Brain pericyte (primary cell): ENCODE measurements at regions not wholly inside any gene's neighbourhood (a gene's known extent, or its start where the extent isn't known, plus 50 kb on each side); places are given as distances from the start of the nearest gene placed in this dataset.
"Not testable (repeated sequence)": the region's sequence is repeated elsewhere in the genome, so short reads cannot be mapped to it uniquely, and the experiment has no call there.

ENCODE experiments used
- DNase-seq: peaks from one replicate; pipeline ENCODE4 v3.0.0-alpha.2; 2012; ENCODE audit warnings: low read depth, low spot score

DNA sequence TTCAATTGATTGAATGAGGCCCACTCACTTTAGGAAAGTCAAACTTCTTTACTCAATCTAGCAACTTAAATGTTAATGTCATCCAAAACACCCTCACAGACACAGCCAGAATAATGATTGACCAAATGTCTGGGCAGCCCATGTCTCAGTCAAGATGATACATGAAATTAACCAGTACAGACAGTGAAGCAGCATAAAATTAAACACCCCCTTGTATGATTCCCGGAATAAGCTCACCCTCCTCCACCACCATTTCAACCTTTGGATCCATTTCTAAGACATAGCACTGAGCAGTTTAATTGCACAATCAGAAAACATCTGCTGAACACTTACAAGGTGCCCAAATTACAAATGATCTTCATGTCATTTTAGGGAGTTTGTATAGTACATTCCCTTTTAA, 570.7 kb upstream of the ID2 start:
- DNase-seq = no peak

DNA sequence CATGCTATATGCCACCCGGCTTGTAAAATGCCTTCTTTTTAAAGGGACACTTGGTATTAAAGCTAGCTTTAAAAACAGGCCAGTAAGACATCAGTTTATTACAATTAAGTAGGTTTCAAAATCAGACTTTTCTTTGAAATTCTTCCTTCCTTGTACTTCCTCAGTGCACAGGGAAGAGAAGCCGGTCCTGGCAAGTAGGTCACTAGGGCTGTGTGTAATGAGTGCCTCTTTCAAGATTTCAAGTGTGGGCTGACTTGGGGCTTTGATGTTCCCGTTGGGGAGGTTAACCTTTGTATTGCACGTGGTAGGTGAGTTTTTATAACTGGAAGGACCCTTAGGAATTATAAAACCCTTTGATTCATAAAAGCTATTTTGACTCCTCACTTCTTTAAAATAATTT, 566.4 kb upstream of the ID2 start:
- DNase-seq = no peak

DNA sequence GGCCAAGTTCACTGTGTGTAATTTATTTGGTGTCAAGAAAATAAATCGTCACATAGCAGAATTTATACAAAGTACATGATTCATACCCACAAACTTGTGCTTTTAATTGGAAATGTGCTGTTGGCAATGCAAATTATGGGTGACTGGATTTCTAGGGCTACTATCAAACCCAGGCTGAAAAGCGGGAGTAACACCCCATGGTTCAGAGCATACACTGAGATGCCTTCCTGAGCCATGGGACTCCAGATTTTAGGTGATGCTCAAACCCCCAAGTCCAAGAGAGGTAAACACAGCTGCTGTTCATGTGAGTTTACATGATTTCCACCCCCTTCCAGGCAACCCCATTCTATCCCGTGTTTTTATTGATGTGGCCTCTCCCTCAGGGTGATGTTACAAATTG, 565.9 kb upstream of the ID2 start:
- no peak for DNase-seq

DNA sequence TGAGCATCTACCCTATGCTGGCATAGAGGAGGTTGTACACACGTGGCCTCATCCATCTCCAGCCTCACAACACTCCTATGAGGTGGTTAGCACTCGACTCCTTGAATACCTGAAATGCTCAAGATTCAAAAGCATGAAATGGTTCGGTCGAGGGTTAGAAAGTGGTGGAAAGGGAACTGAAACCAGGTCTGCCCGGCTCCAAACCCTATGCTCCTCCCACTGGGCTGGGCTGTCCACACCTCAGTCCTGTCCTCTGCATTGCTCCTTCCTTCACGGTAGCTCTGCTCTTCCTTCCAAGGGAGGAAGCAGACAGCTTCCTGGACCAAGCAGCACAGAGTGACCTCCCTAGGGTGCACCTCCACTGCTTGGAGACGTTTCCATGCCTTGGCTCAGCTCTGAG, 565.2 kb upstream of the ID2 start:
- DNase-seq = no peak

DNA sequence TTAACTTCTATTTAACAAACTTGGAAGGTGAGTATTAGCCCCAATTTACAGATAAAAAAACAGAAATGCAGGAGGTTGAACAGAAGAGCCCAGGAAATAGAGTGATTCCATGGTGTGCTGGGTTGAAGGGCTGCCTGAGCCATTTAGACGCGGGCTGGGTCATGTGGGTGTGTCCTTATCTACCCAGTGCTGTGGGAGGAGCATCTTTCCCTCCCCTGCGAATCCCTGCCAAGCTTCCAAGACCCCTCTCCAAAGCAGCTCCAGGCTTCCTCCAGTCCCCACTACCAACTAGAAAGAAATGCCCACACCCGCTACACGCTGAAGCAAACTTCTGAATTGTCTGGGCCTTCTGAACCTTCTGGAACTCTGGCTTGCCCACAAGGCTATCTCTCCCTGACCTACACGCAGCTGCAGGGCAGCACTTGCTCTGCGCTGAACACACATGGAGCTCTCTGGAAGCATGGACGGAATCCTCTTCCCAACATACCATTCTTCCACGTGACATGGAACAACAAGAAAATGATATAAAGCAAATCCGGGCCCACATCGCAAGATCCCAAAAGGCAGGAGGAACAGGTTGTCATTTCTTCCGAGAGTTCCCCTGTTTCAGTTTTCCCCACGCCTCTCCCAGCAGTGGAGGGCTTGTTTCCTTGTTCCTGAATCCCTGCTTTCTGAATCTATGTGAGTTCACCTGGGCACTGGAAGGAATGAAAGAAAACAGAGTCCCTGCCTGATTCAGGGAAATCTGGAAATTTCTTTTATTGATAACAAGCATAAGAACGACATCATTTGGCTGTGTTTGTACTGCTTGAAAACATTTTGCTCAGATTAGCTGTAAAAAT, 562.7 kb upstream of the ID2 start:
- DNase-seq = no peak

DNA sequence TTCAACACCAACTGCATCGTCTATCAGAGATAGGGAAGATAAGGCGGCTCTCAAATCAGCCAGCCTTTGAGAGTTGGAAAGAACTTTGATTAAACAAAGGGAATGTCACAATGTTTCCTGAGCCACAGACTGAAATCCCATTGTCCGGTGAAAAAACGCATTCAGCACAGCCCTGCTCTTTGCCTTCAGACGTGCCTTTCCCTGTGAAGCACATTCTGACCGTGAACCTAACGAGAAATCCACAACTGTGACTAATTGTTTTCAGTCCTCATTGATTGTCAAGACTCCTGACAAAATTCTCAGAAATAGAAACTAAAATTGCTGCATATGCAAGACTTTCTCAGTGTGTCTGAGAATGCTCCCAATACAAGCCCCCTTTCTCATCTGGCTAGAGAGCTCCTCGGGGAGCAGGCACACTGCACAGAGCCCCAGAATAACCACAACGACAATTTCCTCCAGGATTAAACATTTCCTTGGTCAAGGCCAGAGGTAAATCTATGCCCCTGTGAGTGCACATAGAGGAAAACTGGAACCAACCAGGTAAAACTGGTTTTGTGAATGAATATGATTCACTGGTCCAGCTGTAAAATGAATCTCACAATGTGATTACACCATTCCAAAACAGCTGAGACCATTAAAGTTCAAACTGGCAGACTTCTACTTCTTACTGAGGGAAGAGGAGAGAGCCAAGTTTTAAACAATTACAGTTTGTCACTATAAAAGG, 561.9 kb upstream of the ID2 start:
- DNase-seq = no peak

DNA sequence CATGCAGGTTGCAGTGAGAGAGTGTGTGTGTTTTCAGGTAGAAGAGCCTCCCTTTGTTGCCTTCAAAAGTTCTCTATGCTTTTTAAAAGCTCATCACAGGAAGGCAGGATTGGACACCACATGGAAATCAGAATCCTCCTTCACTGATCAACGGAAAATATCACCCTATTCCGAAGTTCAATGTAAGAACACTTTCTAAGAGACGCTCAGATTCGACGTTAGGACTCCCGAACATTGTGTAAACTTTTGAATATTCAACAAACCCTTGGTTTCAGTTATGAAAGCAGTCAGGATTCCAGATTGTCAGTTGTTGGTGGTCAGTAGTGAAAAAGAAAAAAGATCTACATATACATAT, 561.4 kb upstream of the ID2 start:
- DNase-seq = no peak

DNA sequence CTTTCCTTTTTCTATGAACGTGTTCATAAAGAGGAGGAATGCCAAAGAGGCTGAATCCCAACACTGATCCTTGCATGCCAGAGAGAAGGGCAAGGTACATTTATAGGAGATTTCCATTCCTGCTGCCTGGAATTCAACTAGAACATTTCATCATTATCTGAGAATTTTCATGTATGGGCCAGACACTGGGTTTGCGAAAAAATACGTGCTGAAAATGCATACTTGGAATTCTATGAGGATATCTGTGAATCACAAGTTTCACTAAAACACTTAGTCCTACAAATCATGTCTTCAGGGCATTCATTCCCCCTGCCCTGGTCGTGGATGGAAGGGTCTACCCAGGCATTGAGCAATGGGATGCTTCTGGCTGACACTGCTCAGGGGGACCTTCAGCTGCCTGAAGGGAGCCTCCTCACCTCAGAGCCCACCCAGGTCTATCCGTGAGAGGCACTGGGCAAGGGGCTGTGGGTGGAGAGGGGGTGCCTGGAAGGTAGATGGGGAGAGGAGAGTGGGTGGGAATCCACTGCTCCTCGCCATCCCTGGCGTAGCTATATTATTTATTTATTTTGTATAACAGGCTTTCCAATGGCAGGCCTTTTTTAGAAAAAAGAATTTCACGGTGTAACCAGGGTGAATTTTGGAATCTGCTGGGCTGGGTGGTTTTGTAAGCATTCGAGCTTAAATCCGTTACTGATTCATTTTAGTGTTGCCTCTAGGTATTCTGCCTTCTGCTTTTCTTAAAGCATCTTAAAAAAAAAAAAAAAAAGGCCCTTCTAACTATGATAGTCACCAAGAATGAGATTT, 560.6 kb upstream of the ID2 start:
- DNase-seq = no peak

DNA sequence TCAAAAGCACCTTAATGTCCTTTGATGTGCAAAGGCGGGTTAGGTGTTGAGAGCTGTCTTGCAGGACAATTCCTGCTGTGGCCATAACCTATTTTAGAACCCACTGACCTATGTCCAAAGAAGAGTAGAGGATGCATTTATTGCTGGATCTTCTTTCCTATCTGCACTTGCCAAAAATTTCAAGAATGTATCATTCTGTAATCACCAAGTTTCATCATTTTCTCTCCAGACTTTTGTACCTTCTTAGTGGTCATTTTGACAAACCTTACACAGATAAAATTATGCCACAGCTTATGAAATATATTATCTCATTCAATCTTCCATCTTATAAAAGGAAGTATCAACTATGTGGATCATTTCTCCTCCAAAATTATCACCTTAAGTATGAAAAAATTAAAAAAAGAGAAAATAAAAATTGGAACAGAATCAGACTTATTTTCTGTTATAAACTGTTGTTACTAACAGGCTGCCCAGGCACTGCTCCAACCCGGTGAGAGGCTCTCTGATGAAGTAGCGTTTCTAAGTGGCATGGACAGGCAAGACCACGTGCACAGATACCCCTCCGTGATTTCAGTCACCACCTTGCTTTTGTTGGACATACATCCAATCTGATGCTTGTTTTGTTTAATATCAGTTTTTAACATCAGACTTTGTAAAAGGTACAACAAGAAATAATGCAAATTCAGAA, 559.9 kb upstream of the ID2 start:
- DNase-seq = no peak

DNA sequence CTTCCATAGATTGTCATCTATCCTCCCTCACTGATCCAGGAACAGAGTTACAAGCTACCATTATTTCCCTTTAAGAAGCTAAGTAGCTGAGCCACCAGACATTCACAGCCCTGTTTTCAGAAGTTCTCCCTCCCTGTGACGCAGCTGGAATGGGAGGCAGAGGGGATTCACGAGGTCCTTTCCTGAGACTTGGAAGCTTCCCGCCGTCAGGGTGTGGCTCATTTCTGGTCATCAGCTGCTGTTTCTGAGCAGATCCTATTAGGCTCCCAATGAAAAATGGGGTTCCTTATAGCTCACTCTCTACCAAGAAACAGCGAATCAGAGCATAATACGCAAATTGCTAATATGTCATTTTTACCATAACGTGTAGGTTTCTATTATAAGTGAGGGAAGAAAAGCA, 559.3 kb upstream of the ID2 start:
- DNase-seq = no peak

DNA sequence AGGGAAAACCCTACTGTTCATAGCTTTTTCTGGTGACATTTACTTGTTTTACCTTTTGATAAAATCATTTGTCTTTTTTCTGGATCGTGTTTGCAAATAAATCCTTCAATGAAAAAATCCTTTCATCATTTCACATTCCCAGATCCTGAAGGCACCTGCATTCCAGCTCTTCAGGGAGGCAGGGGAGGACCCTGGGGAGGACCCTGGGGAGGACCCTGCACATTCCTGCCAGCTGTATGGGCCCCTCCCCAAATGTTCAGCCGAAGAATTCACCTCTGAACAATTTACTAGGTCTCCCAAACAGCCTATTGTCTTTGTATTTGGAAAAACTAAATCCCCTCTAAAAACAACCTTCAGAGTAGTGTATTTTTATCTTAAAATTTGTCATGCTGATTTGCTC, 558.4 kb upstream of the ID2 start:
- DNase-seq = no peak

DNA sequence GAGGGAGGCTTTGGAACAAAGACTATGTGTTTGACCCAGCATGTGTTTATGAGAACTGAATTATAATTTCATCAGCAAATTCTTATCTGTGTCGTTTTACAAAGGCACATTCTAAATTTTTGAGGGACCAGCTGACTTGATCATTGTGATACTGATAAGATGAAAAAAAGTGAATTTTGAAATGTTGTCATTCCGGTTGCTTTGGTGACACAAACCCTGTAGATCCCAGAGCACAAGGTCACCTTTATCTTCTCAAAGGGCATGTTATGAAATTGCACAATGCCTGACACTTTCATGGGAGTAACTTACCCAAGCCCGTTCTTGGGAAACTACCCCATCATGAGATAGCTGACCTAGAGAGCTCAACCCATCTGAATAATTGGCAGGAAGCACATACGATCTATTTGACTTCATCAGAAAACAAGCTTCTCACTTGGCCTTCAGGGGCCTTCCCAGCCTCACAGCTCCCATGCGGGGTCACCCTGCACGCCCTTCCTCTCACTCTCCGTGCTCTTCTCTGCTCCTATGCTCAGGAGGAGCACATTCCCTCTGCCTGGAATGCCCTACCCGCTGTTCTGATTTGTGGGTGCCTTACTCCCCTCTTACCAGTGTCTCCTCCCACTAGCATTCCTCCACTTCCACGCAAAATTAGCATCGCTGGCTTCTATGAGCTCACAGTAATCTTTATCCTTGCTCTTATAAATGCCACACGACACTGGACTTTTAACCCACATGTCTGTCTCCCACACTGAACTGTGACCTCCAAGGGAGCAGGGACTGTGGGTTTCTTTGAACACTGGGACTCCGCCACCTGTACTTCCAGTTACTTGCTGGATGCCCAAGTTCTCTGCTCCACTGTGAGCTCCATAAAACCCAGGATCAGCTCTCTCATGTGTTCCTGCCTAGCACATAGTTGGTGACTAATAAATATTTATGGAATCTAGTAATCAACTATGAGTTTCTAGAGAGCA, 555.8 kb upstream of the ID2 start:
- DNase-seq = no peak

DNA sequence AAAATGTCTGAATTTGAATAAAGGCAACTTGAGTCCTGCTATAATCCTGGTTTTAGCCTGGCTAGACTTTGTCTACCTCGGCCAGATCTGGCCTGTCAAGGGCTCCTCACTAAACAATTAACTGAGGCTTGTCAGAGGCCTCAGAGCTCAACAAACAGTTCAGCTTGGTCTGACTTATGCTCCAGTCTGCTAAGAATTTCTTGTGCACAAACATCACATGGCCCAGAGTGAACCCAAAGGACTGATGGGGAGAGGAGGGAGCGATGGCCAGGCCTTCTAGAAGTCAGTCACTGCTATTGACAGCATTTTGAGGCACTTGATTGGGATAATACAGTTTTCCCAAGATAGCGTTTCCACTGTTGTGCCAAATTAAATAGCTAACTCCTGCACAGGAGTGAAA, 555.1 kb upstream of the ID2 start:
- no peak for DNase-seq

DNA sequence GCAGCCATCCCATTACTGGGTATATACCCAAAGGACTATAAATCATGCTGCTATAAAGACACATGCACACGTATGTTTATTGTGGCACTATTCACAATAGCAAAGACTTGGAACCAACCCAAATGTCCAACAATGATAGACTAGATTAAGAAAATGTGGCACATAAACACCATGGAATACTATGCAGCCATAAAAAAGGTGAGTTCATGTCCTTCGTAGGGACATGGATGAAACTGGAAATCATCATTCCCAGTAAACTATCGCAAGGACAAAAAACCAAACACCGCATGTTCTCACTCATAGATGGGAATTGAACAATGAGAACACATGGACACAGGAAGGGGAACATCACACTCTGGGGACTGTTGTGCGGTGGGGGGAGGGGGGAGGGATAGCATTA, 550.4 kb upstream of the ID2 start:
- DNase-seq = not testable (repeated sequence)

DNA sequence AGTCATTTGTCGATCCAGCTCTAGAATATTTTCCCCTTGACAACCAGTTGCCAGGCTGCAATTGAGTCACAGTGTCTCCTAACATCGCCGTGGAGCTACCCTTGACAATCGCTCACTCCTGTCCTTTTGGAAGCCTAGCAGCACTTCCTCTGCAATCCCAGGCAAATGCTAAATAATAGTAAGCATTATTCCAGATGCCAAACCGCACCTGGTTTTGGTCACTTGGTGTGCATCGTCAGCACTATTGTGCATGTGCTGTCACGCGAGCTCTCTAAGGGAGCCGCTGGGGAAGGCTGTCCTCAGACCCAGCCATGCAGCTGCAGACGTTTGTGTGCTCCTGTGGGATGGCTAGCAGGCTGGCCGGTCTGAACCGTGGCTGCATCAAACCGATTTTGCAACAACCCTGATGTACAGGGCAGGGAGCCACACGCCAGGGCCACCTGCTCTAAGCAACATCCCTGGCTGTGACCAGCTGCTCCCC, 549.5 kb upstream of the ID2 start:
- no peak for DNase-seq

DNA sequence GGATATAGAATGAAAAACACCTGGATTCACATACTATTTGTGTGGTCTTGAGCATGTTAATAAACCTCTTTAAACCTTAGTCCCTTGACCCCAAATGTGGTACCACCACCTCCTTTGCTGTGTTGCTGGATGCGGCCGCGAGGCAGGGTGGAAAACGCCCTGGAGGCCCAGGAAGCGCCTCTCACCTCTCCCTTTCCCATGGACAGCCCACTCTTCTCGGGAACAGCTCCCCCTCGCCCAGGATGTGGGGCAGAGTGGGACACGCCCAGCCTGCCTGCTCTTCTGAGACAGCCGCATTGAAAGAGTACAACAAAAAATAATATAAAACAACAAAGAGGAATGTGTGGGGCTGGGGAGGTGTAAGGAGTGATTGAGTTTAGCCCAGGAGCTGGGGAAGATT, 549.0 kb upstream of the ID2 start:
- no peak for DNase-seq

DNA sequence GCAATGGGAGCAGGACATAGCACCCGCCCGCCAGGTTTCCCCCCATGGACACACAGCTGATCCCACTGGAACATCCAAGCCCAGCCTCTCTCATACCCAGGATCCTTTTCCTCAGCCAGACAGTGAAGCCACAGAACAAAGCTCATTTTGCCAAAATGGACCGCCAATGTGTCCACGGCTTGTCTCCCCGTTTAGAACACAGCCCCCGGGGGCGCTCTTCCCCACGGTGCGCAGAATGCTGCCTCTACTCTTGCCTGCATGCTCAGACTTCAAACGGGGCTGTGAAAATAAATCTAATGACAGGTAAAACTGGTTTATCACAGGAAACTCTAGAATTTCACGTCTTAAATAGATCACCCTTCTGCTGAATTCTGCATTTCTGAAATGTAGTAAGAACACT, 548.5 kb upstream of the ID2 start:
- no peak for DNase-seq

DNA sequence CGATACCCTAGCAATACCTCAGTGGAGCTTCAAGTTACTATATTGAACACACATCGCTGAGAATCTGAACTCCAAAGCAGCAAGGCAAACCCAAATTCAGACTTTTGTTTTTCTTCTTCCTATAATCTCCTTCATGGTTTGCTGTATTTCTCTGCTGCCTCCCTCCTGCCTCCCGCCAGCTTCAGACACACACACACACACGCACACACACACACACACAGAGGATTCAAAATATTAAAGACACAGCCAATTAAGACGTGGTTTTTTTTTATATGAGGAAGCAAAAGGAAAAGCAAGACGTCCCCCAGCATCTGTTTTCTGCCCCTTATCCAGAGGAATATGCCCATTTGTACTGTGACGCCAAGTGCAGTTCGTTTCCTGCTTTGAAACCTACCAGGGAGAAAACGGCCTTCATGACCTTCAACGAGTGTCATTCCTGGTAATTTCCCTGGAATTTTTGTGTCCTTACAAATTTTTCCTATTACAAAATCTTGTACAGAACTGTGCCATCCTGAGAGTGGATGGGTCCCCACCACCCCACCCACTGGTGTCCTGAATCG, 547.9 kb upstream of the ID2 start:
- no peak for DNase-seq

DNA sequence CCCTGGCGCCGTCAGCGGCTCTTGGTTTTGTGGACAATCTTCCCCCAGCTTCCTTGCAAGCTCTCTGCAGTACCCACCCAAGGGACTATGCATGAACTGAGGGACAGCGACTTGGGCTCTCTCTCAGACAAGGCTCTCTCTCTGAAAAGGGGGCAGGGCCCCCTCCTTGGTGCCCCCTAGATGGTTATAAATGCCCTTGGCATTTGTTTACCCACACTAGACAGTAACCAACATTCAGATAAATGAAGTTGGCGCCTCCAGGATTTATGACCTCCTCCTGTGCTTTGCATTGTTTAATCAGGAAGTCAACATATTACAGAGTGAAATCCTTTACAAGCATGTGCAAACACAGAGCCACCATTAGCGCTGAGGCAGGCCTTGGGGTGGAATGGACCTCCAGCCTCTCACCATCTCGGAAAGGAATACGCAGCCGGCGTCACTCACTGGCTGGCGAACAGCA, 547.4 kb upstream of the ID2 start:
- no peak for DNase-seq

DNA sequence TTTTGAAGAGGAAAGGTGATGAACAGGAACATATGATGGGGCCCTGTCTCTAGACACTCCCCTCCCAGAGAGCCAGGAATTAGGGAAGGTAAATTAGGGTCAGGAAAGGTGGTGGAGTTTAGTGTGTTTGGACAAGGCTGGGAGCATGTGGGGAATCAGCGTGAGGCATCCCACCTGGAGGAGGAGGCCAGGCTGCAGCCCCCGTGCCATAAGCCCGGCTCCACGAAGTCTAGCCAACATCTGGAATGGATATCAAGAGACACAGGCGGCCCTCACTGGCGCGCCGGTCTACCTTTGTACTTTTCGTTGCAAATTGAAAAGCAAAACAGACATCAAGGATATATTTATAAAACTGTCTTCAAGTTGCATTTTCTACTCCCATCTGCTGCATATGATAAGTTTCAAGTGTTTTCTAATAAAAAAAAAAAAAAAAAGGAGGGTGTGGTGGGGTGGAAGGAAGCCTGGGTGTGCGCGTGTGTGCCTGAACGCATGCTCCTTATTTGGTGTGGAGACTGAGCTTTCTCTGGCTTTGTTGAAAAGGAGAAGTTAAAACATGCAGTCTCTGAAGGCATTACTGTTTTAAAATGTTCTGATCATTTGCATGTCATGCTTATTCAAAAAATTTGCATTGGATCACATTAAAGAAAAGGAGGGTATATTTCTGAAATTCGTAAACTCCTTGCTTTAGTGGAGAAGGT, 546.7 kb upstream of the ID2 start:
- no peak for DNase-seq
